Calu3 (cell line): ENCODE measurements at regions not wholly inside any gene's neighbourhood (a gene's known extent, or its start where the extent isn't known, plus 50 kb on each side); places are given as distances from the start of the nearest gene placed in this dataset.

Experiments
- BruUV-seq: library from RNA; stranded (reverse); fragments of 400-500 nt; replicated peaks from 2 replicates; lab custom pipeline; 2021; lab: Mats Ljungman, UMichigan
- CTCF ChIA-PET: fragments of 300-600 bp; sonication (Branson Sonifier 250); formaldehyde crosslinking; loops from one replicate; lab custom pipeline; 2022; ENCODE audit warnings: antibody characterized with exemption; lab: Charles Lee
- DNase-seq: peaks from one replicate; pipeline ENCODE4 v3.0.0; 2022
- H3K27ac Mint-ChIP-seq: one replicate; pipeline ENCODE4 v1.8.0; 2022; ENCODE audit warnings: mixed read lengths; ENCODE audit not compliant: unreplicated experiment
- H3K27me3 Mint-ChIP-seq: one replicate; pipeline ENCODE4 v1.8.0; 2022; ENCODE audit warnings: mixed read lengths; ENCODE audit not compliant: unreplicated experiment
- H3K36me3 Mint-ChIP-seq: one replicate; pipeline ENCODE4 v1.8.0; 2022; ENCODE audit warnings: mild to moderate bottlenecking, moderate library complexity, mixed read lengths; ENCODE audit not compliant: insufficient read depth, unreplicated experiment
- H3K4me1 Mint-ChIP-seq: one replicate; pipeline ENCODE4 v1.8.0; 2022; ENCODE audit warnings: mild to moderate bottlenecking, low read depth, mixed read lengths; ENCODE audit not compliant: unreplicated experiment
- H3K4me3 Mint-ChIP-seq: one replicate; pipeline ENCODE4 v1.8.0; 2022; ENCODE audit warnings: mild to moderate bottlenecking, low read depth, moderate library complexity, mixed read lengths; ENCODE audit not compliant: unreplicated experiment
- H3K9me3 Mint-ChIP-seq: one replicate; pipeline ENCODE4 v1.8.0; 2022; ENCODE audit warnings: low read depth, mixed read lengths; ENCODE audit not compliant: unreplicated experiment
- CTCF ChIP-seq: fragments of 200-600 bp; IDR thresholded peaks from one replicate; pipeline ENCODE4 v1.8.0; 2022; ENCODE audit warnings: antibody characterized with exemption; ENCODE audit not compliant: unreplicated experiment
- intact Hi-C: fragments of 100-400 bp; cut with micrococcal nuclease; formaldehyde crosslinking; loops from one replicate; pipeline ENCODE4 v1.10.0; 2022; ENCODE audit not compliant: unreplicated experiment

DNA sequence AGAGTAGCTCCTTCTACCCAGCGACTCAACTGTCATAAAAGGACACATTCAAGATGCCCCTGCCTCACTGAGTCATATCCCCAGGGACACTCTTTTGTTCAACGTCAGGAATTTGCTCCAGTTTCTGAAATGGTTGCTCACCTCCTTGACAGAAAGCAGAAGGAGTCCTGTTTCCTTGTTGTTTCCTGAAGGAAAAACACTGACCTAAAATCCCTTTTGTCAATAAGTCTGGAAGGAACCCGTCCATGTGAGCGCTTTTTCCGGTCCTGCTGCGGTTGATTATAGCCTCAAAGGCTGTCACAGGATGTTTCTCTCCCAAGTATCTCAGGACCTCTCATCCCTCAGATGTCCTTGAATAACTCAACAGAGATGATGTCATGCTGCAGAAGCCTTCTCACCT, 113.6 kb upstream of the PLEKHG1 start:
- no peak for TF ChIP-seq CTCF
- no peak overlapping the region for H3K4me3 Mint-ChIP-seq
- CTCF ChIA-PET, result interaction anchor here (0.9 kb wide), 1 partner anchor 153 kb away, joined by 3 read pairs; no protein-coding TSS in a partner anchor
- H3K27me3 Mint-ChIP-seq, result no peaks in the 10 kb centered on the region
- H3K27ac Mint-ChIP-seq, result no peak overlapping the region
- DNase-seq, result no peak
- no peaks in the 10 kb centered on the region for H3K4me1 Mint-ChIP-seq
- peaks cover under 1% of the 10 kb centered on the region for H3K9me3 Mint-ChIP-seq
- intact Hi-C loops, result no loop called here
- no peaks in the 10 kb centered on the region for H3K36me3 Mint-ChIP-seq
- no TSS peak for BruUV-seq

- Mint-ChIP-seq H3K27me3 (no peaks in the 10 kb centered on the region), H3K4me1 (peaks cover 18% of the 10 kb centered on the region), H3K36me3 (peaks cover 10% of the 10 kb centered on the region), H3K4me3 (peak overlapping the region; percentile 30), H3K27ac (peak overlapping the region; percentile 79), H3K9me3 (peaks cover 3% of the 10 kb centered on the region)
- DNase-seq, result peak; percentile 59
- intact Hi-C loops, result loop anchor here (2.0 to 10.0 kb wide), 4 partner anchors 72 to 322 kb away; no protein-coding TSS in a partner anchor
- CTCF ChIA-PET, result interaction anchor here (1.0 to 1.9 kb wide), 5 partner anchors 42 to 325 kb away, joined by 3 to 7 read pairs (median 5); partner anchors contain the start of gene PLEKHG1
- TF ChIP-seq CTCF, result no peak
- BruUV-seq, result no TSS peak
Observed at GRCh38 chr6:150490586-150490985, 109.1 kb upstream of the PLEKHG1 start.

DNA sequence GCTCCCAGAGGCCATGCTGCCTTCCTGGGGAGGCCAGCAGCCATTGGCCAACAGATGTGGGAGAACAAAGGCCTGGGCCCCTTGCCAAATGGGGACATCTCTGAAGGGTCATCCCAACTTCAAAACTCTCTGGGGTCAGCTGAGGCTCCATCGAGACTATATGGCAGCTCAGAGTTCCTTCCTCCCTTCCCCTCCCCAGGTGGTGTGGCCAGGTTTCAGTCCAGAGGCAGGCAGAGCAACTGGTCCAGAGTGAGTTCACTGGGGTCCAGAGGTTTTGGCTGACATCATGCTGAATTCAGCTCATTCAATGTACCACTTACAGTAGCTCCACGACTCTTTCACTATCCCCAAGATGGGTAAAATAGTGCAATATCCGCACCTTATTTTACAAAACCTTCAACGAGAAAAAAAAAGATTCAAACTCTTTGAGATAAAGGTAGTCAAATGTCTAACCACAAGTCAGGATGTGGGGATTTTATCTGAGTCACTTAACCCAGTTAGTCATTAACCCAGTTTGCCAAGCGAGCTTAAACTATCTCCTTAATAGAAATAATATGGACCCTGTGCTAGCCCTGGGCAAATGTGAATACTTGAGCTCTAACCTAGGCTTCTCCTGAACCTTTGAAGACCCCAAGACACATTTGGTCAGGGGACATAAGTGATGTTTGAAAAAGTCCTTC, 108.4 kb upstream of the PLEKHG1 start:
- Mint-ChIP-seq H3K36me3 (peaks cover 10% of the 10 kb centered on the region), H3K9me3 (peaks cover 3% of the 10 kb centered on the region), H3K4me3 (peak overlapping the region; percentile 30), H3K4me1 (peaks cover 18% of the 10 kb centered on the region), H3K27ac (peak overlapping the region; percentile 79), H3K27me3 (no peaks in the 10 kb centered on the region)
- no peak for TF ChIP-seq CTCF
- CTCF ChIA-PET, result interaction anchor here (0.7 to 1.9 kb wide), 7 partner anchors 43 to 530 kb away, joined by 3 to 7 read pairs (median 3); partner anchors contain the start of gene PLEKHG1
- DNase-seq, result peak; percentile 30
- intact Hi-C loops, result loop anchor here (2.0 to 10.0 kb wide), 4 partner anchors 72 to 321 kb away; no protein-coding TSS in a partner anchor
- no TSS peak for BruUV-seq

GRCh38 chr6:150491811-150492172, 107.9 kb upstream of the PLEKHG1 start:
- no peak for TF ChIP-seq CTCF
- H3K27me3 Mint-ChIP-seq, result no peaks in the 10 kb centered on the region
- TSS peak; percentile 68 for BruUV-seq
- intact Hi-C loops, result loop anchor here (2.0 to 10.0 kb wide), 4 partner anchors 73 to 321 kb away; no protein-coding TSS in a partner anchor
- H3K9me3 Mint-ChIP-seq, result peaks cover 3% of the 10 kb centered on the region
- DNase-seq, result peak; percentile 25
- H3K4me3 Mint-ChIP-seq, result peak overlapping the region; percentile 30
- H3K27ac Mint-ChIP-seq, result peak overlapping the region; percentile 79
- peaks cover 10% of the 10 kb centered on the region for H3K36me3 Mint-ChIP-seq
- CTCF ChIA-PET, result interaction anchor here (0.7 to 1.9 kb wide), 5 partner anchors 55 to 530 kb away, joined by 3 to 7 read pairs (median 5); no protein-coding TSS in a partner anchor
- H3K4me1 Mint-ChIP-seq, result peaks cover 18% of the 10 kb centered on the region
